ENCODE measurements at regions not wholly inside any gene's neighbourhood (a gene's known extent, or its start where the extent isn't known, plus 50 kb on each side); places are given as distances from the start of the nearest gene placed in this dataset.

DNA sequence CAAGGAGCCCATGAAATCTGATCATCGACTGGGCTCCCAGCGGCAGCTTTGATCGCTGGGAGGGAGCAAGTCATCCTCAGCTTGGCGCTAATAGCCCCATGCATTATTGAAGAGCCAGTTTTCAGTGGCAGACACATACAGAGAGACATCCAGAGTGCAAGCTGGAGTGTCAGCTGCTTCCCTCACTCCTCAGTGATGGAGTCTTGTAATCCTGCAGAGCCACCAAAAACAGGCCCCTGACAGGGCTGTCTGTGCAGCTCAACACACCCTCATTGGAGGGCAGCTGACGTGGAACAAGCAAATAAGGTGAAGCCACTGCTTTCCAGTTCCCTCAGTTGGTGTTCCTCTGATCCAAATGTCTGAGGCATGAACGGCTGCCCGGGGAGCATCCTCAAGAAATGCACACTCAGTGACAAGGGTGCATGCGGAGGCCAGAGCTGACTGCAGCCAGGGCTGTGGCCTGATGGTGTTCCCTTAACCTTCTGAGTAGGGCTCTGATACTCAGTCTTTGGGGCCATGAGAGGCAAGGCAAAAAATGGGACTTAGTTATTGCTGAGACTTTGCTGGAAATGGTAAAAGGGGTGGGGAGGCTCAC lies 97.4 kb downstream of the RHOB start:
- TF ChIP-seq, protein P1, sequence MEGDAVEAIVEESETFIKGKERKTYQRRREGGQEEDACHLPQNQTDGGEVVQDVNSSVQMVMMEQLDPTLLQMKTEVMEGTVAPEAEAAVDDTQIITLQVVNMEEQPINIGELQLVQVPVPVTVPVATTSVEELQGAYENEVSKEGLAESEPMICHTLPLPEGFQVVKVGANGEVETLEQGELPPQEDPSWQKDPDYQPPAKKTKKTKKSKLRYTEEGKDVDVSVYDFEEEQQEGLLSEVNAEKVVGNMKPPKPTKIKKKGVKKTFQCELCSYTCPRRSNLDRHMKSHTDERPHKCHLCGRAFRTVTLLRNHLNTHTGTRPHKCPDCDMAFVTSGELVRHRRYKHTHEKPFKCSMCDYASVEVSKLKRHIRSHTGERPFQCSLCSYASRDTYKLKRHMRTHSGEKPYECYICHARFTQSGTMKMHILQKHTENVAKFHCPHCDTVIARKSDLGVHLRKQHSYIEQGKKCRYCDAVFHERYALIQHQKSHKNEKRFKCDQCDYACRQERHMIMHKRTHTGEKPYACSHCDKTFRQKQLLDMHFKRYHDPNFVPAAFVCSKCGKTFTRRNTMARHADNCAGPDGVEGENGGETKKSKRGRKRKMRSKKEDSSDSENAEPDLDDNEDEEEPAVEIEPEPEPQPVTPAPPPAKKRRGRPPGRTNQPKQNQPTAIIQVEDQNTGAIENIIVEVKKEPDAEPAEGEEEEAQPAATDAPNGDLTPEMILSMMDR (conservative IDR thresholded peaks at IDR 0.05): no peak
- Histone ChIP-seq H3K27ac (ENCODE audit: low read depth, low read length) (no peak overlapping the region), H3K4me3 (ENCODE audit: low read length) (no peak overlapping the region), H3K27me3 (ENCODE audit: control insufficient read depth, insufficient read depth, low read length, poor library complexity, severe bottlenecking) (no peaks in the 10 kb centered on the region), H3K9me3 (ENCODE audit: control insufficient read depth, low read length) (peaks cover 7% of the 10 kb centered on the region), H3K9ac (ENCODE audit: extremely low read depth, low read length, poor library complexity, severe bottlenecking) (no peak overlapping the region), H3K36me3 (ENCODE audit: control insufficient read depth, insufficient read depth, low read length) (no peaks in the 10 kb centered on the region), H3K4me1 (ENCODE audit: control insufficient read depth, insufficient read depth, low read length) (no peaks in the 10 kb centered on the region)
- no peak for DNase-seq
- peaks cover 9% of the 10 kb centered on the region for H3K4me1 Mint-ChIP-seq
- H3K27me3 Mint-ChIP-seq (ENCODE audit: insufficient read depth): peaks cover 19% of the 10 kb centered on the region
- H3K36me3 Mint-ChIP-seq (ENCODE audit: low read depth): peaks cover 1% of the 10 kb centered on the region
- H3K9me3 Mint-ChIP-seq: peaks cover 24% of the 10 kb centered on the region
- WGBS, 2 experiments (ENCODE audit: insufficient coverage in 1 of 2, insufficient read length in 1 of 2): 80 to 95% methylated on average over 7 to 8 of the region's 8 CpGs
- H3K27ac Mint-ChIP-seq: no peak overlapping the region
- no peak overlapping the region for H3K4me3 Mint-ChIP-seq

DNA sequence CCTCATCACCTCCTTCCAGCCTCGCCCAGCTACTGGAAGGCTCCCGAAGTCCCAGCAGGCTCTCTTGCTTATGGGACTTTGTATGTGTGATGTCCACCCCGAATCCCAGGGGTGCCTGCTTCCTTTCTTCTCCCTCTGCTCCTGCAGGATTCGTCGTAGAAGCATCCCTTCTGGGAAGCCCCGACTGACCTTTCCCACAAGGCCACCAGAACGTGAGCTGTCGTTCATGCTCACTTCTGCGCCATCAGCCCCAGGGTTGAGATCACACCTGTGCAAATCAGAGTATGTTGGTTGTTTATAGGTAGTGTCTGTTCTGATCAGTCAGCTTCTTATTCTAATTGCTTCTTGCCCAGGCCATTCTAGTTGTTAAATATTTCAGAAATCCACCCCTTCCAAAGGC lies 101.8 kb downstream of the HS1BP3 start:
- no peak overlapping the region for H3K4me3 Mint-ChIP-seq
- H3K4me1 Mint-ChIP-seq: peaks cover 3% of the 10 kb centered on the region
- H3K9me3 Mint-ChIP-seq: peaks cover 24% of the 10 kb centered on the region

DNA sequence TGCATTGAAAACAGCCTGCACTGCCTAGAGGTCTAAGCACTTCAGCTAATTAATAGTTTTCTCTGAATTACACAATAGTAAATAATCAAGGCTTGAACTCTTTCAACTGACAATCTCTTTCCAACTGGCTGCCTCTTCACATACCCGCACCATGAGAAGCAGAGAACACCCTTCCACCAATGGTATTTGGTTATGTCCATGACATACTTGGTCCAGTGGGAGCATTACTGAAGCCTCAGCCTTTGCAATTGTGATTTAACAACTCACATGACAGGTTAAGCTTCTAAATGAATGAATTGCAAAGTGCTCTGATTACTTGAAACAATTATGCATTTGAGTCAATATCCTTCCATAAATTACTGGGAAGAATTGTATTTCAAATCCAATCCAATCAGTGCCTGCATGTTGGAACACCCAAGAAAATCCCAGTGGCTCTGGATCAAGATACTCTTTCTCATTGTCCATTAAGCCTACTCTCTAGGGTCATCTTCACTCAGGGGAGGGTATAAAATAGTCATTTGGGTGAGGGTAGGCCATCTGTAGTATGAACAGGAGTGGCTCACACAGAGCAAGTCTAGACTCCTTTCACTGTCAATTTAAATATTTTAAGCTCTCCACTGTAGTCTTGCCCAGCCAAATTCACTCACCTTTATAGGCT lies 101.1 kb downstream of the HS1BP3 start:
- no peak overlapping the region for H3K27ac Mint-ChIP-seq

More for the DNA sequence above, 101.8 kb downstream of the HS1BP3 start:
- H3K27ac ChIP-seq (ENCODE audit: low read depth, low read length): no peak overlapping the region
- Mint-ChIP-seq H3K27me3 (ENCODE audit: insufficient read depth) (peaks cover 2% of the 10 kb centered on the region), H3K36me3 (ENCODE audit: low read depth) (peaks cover 1% of the 10 kb centered on the region), H3K27ac (no peak overlapping the region)
- TF ChIP-seq, protein P1 (conservative IDR thresholded peaks at IDR 0.05): no peak
- no peaks in the 10 kb centered on the region for H3K27me3 ChIP-seq (ENCODE audit: control insufficient read depth, insufficient read depth, low read length, poor library complexity, severe bottlenecking)
- H3K4me1 ChIP-seq (ENCODE audit: control insufficient read depth, insufficient read depth, low read length): no peaks in the 10 kb centered on the region
- H3K4me3 ChIP-seq (ENCODE audit: low read length): no peak overlapping the region
- H3K9ac ChIP-seq (ENCODE audit: extremely low read depth, low read length, poor library complexity, severe bottlenecking): no peak overlapping the region
- no peaks in the 10 kb centered on the region for H3K36me3 ChIP-seq (ENCODE audit: control insufficient read depth, insufficient read depth, low read length)
- DNase-seq: no peak
- WGBS, 2 experiments (ENCODE audit: insufficient coverage in 1 of 2, insufficient read length in 1 of 2): 90 to 91% methylated on average over 2 to 9 of the region's 9 CpGs
- H3K9me3 ChIP-seq (ENCODE audit: control insufficient read depth, low read length): peaks cover 7% of the 10 kb centered on the region

More for the DNA sequence above, 101.1 kb downstream of the HS1BP3 start:
- no peaks in the 10 kb centered on the region for H3K27me3 ChIP-seq (ENCODE audit: control insufficient read depth, insufficient read depth, low read length, poor library complexity, severe bottlenecking)
- Mint-ChIP-seq H3K27me3 (ENCODE audit: insufficient read depth) (no peaks in the 10 kb centered on the region), H3K36me3 (ENCODE audit: low read depth) (peaks cover 1% of the 10 kb centered on the region), H3K9me3 (peaks cover 19% of the 10 kb centered on the region), H3K4me1 (peaks cover 5% of the 10 kb centered on the region), H3K4me3 (no peak overlapping the region)
- no peak overlapping the region for H3K9ac ChIP-seq (ENCODE audit: extremely low read depth, low read length, poor library complexity, severe bottlenecking)
- TF ChIP-seq, protein P1 (conservative IDR thresholded peaks at IDR 0.05): no peak
- DNase-seq: no peak
- H3K4me3 ChIP-seq (ENCODE audit: low read length): no peak overlapping the region
- peaks cover 7% of the 10 kb centered on the region for H3K9me3 ChIP-seq (ENCODE audit: control insufficient read depth, low read length)
- no peaks in the 10 kb centered on the region for H3K4me1 ChIP-seq (ENCODE audit: control insufficient read depth, insufficient read depth, low read length)
- H3K27ac ChIP-seq (ENCODE audit: low read depth, low read length): no peak overlapping the region
- WGBS, 2 experiments (ENCODE audit: insufficient coverage in 1 of 2, insufficient read length in 1 of 2): 89 to 93% methylated on average over 1 of the region's 1 CpG
- no peaks in the 10 kb centered on the region for H3K36me3 ChIP-seq (ENCODE audit: control insufficient read depth, insufficient read depth, low read length)

All from endodermal cell (in vitro differentiated cells).